Epithelial cell of prostate (primary cell): ENCODE measurements at regions not wholly inside any gene's neighbourhood (a gene's known extent, or its start where the extent isn't known, plus 50 kb on each side); places are given as distances from the start of the nearest gene placed in this dataset.
A peak's percentile ranks its signal among the peaks of the same experiment; 100 is the strongest.

Experiments used
- DNase-seq: peaks from one replicate; pipeline ENCODE4 v3.0.0-alpha.2; 2011; ENCODE audit warnings: low read depth, low spot score
- H3K27ac ChIP-seq: fragments of 450-650 bp; 2 replicates; pipeline ENCODE4 v1.5.1; 2017; ENCODE audit warnings: mild to moderate bottlenecking

DNA sequence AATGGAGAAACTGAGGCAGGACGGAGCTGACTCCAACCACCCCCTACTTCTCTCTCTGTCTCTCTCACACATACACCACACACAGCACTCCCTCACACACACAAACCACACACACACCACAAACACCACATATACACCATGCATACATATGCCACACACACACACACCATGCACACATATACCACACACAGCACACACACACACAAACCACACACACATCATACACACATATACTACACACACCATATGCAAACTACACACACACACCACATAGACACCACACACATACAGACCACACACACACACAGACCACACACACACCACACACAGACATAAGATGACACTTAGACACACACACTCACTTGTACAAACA is 94.3 kb downstream of the RIPK4 start:
- H3K27ac ChIP-seq: no peak overlapping the region
- DNase-seq: no peak

DNA sequence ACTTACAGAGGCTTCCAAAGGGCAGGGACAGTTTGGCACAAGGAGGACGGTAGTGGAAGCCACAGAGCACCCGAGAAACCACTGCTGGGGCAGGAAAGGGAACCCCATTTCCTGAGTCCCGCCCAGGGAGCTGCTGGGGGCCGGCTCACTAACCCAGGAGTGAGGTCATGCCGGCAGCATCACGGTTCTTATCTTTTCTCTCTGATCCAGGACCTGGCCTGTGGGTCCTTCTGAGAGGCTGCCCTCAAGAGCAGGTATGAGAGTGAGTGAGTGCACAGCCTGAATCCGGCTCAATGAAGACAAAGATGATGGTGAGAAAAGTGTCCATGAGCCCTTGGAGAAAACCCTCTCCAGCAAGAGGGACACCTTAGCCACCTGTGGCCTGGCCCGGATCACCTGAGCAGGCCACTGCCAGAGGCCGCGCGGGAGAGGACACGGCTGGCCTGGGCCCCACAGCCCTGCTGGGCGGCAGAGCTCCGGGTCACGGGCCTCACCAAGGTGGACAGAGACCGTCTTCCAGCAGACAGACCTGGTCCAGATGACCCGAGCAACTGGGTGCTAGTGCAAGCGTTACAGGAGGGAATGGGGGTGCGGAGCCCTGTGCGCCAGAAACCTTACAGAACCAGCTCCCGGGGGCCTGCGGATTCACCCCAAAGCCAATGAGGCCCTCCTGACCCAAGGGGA is 94.9 kb downstream of the RIPK4 start:
- no peak overlapping the region for H3K27ac ChIP-seq
- no peak for DNase-seq

DNA sequence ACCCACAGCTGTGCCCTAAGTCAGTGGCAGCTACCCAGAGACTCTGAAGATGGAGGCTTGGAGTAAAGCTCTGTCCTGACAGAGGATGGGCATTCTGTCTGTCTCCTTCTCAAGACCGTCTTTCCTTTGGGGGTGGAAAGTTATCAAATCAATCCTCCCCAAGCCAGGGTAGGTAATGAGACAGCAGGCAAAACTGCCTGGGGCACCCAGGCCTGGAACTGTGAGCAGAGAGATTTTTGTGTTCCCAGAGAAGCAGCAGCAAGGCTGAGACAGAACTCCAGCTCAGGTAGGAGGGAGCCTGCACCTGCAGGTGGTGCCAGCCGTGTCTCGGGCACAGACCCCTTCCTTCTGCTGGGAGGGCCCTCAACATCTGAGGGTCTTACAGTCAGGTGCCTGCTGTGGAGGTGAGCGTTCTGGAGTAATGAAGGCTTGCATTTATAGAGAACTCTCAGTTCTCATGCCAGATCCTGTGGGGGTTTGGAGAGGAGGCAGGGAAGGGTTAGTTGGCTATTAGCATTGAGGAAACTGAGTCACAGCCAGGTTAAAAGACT is 95.6 kb downstream of the RIPK4 start:
- H3K27ac ChIP-seq: no peak overlapping the region
- no peak for DNase-seq

DNA sequence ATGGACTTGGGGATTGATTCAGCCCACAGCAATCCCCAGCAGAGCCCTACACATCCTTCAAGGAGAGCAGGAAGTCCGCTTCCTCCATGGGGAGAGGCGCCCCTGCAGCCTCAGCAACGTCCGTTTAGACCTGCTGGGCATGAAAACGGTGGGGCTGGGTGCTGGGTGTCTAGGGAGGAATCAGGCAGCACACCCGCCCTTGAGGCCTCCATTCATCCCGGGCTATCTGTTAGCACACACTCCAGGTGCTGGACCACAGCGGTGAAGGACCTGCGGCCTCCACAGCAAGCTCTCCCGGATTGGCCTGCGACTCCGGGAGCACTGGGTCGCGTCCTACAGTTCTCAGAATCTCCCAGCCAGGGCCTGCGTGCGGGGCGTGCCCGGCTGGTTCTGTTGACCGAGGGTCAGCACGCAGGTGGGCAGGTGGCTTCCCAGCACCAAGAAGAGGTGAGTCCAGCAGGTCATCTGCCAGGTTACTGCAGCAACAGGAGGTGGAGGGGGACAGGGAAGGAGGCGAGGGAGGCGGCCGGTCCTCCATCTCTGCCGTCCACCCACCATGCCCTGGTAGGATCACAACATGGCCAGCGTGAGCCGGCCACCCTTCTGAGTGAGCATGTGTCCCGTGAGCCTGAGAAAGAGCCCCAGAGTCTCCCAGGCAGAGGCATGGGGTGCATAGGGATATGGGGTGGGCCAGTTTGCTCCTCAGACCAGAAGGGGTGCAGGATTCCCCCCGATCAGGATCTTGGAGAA is 96.6 kb downstream of the RIPK4 start:
- DNase-seq: no peak
- H3K27ac ChIP-seq: no peak overlapping the region

DNA sequence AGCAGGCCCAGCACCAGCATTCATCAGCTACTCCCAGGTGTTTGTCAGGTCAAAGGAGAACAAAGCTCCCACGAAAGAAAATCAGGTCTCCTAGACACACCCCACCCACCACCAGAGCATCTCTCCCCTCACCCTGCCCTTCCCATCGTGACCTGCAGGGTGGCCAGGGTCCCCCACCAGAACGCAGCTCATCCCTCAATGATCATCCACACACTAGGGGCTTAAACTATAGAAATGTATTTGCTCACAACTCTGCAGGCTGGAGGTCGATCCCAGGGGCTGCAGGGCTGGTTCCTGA is 97.4 kb downstream of the RIPK4 start:
- no peak for DNase-seq
- no peak overlapping the region for H3K27ac ChIP-seq

DNA sequence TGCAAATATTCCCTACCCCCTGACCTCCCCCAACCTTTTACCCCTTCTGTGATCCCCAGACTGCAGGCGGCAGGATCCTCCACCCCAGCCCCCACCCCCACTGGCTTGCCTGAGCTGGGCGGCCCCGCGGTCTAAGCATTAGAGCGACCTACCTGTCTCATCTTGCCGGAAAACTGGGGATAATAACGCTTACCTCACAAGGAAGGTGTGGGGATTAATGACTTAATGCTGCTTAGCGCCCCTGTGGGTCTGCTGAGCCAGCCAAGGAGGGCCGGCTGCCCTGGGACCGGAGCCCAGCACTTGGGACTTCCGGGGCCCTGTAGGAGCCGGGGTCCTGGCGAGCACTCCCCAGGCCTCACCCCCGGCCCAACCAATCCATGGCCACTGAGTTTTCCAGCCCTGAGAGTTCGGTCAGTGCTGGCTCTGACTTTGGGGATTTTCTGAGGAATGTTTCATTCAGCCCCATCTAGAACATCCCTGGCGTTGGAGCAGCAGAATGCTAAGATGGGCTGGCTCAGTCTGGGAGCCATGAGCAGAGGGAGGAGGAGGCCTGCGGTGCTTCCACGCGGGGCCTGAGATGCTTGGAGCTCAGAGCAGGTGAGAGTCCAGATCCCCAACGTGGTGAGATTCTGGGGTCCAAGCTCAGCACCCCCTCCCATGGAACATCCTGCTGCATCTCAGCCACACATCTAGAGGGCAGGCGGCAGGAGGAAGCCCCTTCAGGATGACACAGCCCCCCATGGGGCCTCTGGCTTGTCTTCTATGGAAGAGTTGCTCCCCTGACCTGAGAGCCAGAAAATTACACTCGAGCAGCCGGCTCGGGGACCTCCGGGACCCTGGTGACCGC is 97.9 kb downstream of the RIPK4 start:
- peak overlapping the region; percentile 18 for H3K27ac ChIP-seq
- DNase-seq: no peak

DNA sequence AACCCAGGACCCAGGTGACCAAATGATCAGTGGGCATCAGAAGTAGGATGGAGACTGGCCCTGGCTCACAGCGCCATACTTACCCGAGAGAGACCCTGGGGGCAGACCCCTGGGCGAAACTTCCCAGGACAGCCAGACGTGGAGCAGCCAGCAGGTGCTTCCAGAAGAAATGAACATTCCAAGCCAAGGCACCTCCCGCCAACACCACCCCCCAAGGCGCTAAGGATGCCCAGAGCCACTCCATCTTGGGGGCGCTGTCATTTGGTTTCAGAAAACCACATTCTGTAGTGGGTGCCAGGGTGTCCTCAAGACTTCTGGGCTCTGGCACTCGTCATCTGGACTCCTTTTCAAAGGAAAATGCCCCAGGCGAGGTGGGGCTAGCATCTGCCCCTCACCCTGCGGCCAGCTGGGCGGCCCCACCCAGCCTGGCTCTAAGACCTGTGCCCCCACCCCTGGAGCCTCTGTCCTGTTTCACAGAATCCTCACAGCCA is 98.8 kb downstream of the RIPK4 start:
- H3K27ac ChIP-seq: peak overlapping the region; percentile 18
- no peak for DNase-seq

DNA sequence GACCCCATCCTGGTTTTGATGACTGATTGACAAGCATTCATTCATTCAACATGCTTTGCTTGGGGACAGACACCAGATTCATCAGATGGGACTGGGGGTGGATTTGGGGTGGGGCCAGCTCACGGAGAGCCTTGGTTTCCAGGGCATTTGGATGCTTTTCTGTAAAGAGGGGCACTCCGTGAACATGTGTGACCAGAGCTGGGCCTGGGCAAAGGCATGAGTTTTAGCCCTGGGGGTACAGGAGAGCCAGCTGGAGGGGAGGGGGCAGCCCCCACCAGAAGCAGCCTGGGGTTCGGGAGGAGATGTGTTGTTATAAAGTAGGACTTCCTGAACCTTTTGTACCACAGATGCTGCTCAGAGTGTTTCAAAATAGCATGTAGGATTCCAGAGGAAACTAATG is 99.7 kb downstream of the RIPK4 start:
- H3K27ac ChIP-seq: no peak overlapping the region
- DNase-seq: no peak

DNA sequence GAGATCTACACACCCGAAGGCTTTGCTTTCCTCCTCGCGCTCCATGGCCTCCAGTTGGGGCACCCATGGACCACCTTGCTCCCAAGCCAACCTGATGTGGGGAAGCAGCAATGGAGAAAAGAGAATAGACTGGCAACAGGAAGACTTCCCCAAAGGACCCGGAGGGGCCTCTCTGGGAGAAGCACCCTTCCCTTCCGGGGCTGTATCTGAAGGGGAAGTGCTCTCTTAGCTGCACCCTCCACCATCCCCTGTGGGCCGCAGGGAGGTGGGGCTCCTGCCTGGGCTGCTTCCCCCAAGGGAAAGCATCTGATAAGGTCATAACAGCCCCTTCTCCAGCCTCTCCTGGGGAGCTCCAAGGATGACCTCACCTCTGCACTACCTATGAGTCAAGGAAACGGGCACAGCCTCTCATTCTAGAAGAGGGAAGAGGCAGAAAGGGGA is 100.2 kb downstream of the RIPK4 start:
- no peak overlapping the region for H3K27ac ChIP-seq
- DNase-seq: no peak

DNA sequence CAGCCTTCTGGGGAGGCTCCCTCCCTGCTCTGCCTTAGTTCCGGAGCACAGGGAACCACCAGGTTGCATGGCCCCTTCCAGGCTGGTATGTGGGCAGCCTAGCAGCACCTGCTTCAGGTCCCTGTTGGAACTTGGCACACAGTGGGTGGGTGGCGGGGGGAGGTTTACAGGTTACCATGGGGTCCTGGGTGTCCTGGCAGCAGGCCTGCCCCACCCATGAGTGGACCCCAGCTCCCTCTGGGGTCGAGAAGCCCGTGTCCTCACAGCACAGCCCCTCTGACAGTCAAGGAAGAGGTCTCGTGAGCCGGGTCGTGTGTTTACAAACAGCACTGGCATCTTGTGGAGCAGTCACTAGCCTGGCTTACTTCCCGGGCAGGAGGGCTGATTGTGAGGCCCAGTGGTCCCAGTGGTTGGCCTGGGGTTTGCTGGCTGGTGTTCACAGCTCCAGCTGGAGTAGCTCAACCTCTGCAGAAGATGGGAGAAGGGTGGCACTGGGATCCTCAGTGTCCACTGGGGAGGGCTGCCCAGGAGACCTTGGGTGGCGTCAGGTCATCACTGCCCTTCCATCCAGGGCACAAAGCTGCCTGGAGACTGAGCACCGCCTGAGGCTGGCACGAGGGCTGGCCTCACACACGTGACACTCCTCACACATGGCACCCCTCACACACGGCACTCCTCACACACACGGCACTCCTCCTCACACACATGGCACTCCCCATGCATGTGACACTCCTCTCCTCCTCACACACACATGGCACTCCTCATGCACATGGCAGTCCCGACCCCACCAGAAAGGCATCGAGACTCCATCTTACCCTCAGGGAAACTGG is 100.9 kb downstream of the RIPK4 start:
- DNase-seq: no peak
- no peak overlapping the region for H3K27ac ChIP-seq

DNA sequence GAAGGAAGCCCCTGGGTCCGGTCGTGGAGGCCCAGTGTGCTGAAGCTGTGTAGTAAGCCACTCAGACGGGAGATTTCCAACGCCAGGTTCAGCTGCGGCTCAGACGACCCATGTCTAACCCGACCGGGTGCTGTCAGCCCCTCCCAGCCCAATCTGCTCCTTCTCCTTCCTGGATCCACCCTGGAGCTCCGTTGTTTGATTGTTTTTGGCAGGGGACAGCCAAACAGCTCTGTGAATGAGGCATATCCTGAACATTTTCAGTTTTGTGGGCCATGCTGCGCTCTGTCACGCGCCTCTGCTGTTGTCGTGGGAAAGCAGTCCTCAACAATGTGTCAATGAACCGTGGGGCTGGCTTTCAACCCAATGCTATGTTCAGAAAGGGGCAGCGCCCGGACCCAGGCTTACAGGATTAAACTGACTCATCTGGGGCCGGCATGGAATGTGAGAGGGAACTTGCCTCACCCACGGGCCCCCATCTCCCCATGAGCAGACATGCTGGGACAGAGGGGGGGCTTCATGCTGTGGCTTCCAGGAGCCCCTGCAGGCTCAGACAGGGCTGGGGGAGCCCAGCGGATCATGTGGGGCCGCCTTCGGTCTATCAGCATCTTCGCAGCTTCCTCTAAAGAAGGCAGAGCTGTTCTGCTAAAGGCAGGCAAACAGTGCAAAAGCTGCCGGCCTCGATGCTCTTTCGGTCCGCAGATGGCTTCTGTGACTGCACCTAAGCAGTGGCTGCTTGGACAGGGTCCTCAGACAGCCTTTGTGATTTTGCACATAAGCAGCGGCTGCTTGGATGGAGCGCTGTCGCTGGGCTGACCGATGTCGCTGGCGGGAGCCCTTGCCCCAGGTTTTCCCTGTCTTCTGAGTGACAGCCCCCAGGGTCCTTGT is 101.7 kb downstream of the RIPK4 start:
- no peak for DNase-seq
- H3K27ac ChIP-seq: peak overlapping the region; percentile 33

DNA sequence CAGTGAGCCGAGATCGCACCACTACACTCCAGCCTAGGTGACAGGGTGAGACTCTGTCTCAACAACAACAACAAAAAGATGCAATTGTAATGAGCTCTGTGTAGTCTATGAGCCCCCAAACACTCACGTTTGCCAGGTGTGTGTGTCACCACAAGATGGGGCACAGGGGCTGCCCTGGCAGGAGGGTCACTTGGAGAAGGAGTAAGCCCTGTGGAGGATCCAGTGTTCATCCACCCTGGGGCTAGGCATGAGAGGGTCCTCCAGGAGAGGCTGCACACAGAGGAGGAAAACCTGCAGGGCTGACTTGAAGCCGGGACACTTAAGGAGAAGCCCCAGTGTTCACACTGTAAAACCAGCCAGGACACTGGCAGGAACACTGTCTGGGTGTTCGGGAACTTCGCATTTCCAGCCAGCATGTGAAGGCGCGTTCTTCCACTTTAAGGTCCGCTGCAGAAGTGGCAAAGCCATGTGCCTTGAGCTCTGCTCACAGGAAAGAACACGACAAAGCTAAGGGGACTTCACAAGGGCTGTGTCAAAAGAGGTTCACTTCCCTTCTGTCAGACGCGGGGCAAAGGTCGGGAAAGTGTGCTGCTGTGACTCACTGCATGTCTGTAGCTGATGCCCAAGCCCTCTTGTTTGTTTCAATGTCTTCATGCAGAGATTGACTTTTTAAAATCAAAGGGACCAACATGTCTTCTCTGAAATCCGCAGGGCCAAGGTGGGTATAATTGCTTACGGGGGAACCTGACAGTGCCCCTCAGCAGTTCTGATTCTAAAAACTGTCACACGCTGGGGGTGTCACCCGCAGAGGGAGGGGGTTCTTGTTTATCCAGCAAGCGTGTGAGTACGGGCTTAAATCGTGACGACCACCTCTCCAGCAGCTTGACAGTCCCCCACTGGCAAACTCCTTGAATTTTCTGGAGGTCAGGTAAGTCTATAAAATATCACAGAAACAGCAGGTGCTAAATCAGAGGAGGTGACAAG is 102.8 kb downstream of the RIPK4 start:
- peak overlapping the region; percentile 33 for H3K27ac ChIP-seq
- no peak for DNase-seq

DNA sequence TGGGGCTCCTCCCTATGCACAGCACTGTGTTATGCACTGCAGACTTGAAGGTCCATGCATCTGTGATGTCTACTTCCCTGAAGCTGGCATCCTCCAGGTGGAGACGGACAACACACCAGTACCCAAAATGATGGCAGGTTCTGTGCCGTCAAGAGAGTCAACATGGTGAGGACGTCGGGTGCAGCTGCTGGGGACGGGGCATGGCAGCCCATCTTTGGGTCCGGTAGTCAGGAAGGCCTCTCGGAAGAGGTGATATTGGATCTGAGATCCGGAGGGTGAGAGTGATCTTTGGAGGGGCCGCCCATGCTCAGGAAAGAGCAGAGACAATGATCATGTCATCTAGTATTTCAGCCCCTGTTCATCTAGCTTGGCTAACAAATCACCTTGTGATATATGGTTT is 104.1 kb downstream of the RIPK4 start:
- no peak overlapping the region for H3K27ac ChIP-seq

DNA sequence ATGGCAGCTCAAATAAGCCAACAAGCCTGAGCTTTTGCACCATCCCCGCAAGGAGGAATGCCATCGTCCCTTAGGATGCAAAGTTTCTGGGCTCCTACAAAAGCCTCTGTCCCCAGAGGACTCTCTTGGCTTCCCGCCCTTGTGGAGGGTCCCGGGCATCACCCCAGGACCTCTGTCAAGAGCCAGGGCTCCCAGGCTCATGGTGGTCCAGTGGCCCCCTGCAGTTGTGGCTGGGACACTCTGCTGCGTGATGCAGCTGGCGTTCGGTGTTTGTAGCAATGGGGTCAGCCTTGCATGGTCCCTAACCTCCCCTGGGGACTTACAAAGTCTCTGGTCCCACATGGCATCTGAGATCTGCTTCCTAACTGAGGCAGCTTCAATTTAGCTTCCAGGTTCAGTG is 104.7 kb downstream of the RIPK4 start:
- H3K27ac ChIP-seq: no peak overlapping the region
- no peak for DNase-seq

More for the DNA sequence above, 104.1 kb downstream of the RIPK4 start:
- no peak for DNase-seq

DNA sequence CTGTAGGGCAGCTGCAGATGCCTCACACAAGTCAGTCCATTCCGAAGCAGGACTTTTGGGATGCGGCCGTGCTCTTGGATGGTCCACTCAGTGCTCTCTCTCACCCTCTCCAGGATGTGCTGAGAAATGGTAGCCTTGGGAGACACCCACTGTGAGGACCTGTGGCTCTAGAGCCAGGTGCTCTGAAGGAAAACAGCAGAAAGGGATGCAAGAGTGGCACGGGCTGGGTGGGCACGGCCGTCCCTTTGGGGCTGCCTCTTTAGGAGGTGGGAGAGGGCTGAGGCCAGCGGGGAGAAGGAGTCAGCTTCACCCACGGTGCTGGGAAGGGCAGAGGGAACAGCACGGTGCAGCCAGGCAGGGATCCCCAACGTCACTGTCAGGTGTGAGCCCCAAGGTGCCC is 106.1 kb downstream of the RIPK4 start:
- H3K27ac ChIP-seq: no peak overlapping the region
- DNase-seq: no peak

DNA sequence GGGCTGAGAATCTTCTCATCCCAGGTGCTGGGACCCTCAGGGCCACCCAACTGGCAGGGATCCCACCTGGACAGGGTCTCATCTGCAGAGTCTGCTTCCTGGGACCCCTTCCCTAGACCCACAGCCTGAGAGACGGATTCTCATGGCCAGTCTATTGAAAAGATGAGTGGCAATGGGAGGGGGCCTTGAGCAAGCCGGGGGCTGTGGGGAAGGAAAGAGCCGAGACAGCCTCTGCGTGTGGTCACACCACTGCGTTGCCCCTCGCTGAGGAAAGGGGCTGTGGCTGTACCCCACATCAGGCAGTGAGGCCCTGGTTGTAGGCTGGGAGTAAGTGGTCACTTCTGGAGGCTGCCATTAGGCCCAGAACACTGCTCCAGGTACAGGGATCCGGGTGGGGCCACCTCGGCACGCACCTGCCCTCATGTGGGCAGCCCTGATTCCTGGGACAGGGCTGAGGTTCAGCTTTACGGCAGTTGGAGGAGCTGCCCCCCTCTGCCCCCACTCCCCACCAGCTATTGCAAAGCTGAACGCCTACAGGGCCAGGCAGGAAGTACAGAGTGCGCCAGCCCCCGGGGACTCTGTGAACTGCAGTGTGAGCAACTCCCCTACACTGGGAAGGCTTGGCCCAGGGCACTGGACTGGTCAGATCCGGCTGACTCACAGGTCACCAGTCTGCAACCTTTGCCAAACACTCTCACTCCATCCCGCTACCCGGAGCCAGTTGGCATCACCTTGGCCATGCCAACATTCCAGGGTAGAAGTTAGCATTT is 106.9 kb downstream of the RIPK4 start:
- H3K27ac ChIP-seq: no peak overlapping the region
- no peak for DNase-seq

DNA sequence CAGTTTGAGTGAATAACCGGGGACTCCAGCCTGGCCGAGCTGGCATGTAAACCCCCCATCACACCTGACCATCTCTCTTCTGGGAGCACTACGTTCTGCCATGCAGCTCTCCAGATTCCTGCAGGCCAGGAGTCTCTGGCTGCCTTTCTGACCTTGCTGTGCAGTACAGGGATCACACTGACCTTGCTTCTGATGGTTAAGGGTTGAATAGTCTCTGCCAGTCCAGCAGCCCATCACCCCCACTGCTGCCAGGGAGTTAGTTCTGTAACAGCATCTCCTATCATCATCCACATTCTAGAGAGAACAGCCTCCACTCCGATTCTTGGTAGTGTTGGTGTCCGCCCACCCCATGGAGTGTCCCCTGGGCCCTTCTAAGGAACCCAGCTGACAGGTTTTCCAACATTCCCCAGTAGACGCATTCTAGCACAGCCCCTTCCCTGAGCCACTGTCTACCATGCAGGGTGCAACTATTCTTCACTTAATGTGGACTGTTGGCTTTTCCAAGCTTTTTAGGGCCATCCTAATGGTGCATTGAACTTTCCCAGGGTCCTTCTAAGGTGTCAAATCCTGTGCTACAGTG is 109.8 kb downstream of the RIPK4 start:
- H3K27ac ChIP-seq: no peak overlapping the region
- no peak for DNase-seq
